Midbrain (tissue), 1 donor: ENCODE measurements at regions not wholly inside any gene's neighbourhood (a gene's known extent, or its start where the extent isn't known, plus 50 kb on each side); places are given as distances from the start of the nearest gene placed in this dataset.

Source experiments
- DNase-seq: peaks from one replicate; lab custom pipeline; 2025; lab: John Stamatoyannopoulos, UW

DNA sequence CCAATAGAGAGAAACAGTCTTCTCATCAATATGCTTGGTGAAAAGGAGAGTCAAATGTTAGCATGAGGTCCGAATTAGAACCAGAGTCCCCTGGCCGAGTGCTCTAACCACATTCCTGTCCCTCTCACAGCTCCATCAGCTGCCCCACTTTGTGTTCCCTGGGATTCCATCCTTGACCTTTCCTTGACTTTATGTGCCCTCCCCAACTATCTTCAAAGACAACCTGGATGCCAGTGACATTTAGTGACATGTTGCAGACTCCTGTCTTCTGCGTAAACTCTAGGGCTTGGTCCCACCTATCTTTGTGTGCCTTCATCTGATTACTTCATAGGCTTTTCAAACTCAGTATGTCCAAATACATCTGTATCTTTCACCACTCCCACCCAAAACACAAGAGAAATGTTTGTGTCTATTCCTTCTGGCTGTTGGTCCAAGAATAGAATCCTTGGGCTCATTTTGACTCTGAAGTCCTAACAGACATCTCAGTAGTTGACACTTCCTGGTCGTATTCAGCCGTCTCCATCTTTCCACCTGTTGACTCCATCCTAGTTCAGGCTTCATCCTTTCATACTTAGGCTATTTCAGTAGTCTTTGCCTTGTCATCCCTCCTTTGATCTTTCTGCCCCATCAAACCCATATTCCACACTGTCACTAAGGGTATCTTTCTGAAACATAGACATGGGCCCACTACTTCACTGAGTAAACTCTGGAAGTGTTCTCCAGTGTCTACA lies 101.4 kb upstream of the CD180 start:
- DNase-seq = no peak

DNA sequence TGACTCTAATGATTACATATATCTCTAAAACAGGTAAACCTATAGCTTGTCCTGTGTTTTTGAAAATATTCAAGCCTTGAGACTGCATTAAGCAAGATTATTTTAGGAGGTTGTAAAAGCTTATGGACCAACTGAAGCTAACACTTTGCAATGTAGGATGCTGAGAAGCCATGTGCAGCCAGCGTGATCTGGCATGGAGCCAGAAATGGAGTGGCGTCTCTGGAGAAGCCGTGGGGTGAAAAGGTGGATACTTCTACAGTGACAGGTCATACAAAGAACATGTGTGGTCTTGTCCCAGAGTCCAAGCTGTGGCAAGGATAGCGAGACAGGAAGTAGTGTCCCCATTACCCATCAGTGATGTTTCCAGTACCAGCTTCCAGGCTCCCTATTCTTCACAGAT lies 100.8 kb upstream of the CD180 start:
- no peak for DNase-seq

DNA sequence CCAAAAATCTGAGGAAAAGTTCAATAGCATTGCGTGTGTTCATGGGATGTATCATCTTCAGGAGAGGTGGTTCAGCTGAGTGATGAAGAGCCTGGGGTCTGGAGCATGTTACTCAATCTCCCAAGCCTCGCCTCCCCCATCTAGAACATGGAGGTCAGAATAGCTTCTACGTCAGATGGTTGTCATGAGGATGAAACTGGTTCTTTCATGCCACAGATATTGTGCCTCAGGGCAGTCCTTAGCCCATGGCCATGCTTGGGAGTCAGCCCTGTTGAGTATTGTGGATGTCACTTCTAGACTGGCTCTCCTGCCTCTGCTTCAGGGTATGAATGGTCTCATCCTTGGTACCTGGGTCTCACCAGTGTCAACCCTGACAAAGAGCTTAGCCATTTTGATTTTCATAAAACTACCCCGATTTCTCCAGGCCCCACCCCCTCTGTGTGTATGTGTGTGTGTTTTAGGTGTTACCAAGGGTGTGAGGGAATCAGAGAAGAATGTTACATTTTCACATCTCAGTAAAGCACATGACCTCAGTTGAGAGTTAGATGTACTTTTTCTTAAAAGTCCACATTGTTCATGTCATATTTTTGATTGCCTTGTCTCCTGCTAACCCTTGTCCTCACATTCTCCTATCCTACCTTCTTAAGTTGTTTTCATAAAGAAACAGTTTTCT lies 97.8 kb upstream of the CD180 start:
- DNase-seq = no peak

DNA sequence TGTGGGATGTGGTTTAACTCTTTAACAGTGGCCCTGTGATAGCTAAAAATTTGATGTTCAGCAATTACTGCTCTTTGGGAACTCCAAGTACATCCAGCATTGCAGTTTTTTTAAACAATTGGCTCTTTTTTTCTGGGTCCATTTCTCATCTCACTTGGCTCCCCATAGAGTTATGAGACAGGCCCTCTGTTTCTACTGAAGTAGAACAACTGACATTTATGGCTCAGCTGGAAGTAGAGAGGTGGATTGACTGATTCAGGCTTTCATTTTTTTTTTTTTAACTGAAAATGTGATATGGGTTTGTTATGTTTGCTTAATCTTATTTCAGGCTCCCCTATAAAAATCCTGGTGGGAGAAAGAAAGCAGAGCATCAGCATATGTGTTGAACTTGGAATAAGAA lies 96.6 kb upstream of the CD180 start:
- DNase-seq = peak; percentile 60

DNA sequence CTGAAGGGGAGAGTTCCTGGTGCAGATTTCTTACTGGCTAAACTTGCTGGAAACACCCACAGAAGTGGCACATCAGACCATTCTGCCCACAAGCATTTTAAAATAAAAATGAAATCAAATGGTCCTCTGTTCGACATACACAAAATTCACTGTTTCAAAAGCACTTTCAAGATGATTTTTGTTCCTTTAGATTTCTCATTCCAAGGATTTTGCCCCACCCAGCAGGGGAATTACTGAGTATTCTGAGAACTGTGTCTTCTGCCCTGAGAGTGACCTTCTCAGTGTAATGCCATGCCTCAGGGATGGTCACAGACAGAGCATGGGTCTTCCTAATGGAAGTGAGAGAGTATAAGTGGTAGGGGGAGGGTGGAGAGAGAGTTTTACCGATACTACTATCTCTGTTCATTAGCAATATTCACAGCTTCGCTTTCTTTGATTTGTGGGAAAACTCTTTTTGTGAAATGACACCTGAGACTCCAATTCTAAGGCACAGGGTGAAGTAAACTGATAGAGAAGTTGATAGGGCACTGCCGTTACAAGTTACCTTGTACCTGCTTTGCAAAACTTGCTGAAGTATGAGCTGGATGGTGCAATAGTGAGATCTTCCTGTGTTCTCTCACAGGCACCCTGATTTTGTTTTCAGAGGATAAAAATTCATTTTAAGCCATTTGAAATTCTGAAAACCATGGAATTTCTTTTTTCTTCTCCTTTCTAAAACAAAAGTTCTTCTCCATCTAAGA lies 95.8 kb upstream of the CD180 start:
- peak; percentile 42 for DNase-seq

DNA sequence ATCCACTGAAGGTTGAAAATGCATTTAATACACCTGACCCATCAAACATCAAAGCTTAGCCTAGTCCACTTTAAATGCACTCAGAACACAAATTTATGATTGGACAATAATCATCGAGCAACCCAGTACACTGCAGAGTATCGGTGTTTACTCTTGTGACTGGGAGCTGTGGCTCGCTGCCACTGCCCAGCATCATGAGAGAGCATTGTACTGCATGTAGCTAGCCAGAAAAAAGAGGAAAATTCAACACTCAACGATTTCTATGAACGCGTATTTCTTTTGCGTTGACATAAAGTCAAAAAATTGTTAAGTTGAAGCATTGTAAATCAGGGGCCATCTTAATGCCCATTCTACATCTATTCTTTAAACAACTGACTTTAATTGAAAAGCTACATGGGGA lies 95.1 kb upstream of the CD180 start:
- DNase-seq = peak; percentile 83

DNA sequence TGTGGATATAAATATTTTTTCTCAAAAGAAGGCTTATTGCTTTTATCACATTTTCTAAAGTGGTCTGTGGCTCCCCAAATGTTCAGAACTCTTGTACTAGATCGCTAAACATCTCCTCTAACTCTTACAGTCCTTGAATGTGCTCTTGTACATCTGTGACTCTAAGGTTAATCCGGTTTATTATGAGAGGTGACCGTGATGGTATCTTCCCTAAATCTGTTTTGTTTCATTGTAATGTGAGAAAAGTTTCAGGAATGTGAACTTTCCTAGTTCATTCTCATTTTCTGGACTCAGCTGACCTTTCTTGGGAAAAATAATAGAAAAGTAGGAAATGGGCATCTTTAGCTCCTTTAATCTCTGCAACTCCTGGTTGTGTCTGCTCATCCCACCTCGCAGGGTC lies 94.5 kb upstream of the CD180 start:
- DNase-seq = peak; percentile 62

DNA sequence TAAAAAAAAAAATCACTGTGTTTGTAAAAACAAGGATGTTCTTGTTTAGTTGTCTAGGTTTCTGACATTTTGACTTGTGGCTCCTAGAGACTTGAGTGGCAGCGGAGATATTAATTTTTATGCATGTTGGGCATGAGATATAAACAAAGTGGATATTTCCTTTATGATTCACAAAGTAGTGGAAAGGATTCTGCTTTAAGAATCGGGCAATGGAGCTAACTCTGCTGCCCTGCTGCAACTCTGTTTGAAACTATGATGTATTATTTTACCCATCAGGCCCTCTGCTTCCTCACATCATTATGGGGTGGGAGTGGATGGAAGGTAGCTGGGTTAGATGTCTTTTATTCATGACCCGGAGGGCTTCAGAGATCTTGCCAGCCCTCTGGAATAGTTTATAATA lies 94.1 kb upstream of the CD180 start:
- DNase-seq = no peak

DNA sequence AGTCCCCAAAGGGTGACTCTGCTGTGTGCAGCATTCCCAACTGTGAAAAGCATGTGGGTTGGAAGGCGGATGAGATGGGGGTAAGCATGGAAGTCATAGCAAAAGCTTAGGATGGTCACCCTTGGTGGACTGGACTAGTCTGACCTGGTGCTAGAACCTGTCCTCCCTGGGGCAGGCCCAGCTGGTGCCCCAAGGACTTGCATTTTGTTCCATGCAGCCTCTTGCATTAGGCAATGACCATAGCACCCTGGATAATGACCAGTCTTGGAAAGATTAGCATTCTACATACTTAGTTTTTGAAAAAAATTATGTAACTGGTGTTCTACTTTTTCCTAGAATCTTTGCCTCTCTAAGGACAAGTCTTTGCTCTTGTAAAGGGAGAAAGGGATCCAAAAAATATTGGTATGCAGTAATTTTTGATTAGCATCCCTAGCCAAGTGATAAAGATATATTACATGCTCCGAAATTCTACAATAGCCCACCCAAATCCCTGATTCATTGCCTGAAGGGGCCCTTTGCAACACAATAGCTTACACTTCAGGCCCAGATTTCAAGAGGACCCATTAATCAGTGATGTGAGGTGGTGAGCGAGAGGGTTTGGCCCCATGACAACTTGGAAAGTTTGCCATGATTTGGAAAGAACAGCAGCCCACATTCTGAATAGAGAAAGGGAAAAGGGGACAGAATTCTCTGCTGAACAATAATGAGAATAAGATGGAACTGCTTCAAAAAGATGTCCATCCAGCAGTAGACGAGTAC lies 93.3 kb upstream of the CD180 start:
- peak; percentile 26 for DNase-seq

DNA sequence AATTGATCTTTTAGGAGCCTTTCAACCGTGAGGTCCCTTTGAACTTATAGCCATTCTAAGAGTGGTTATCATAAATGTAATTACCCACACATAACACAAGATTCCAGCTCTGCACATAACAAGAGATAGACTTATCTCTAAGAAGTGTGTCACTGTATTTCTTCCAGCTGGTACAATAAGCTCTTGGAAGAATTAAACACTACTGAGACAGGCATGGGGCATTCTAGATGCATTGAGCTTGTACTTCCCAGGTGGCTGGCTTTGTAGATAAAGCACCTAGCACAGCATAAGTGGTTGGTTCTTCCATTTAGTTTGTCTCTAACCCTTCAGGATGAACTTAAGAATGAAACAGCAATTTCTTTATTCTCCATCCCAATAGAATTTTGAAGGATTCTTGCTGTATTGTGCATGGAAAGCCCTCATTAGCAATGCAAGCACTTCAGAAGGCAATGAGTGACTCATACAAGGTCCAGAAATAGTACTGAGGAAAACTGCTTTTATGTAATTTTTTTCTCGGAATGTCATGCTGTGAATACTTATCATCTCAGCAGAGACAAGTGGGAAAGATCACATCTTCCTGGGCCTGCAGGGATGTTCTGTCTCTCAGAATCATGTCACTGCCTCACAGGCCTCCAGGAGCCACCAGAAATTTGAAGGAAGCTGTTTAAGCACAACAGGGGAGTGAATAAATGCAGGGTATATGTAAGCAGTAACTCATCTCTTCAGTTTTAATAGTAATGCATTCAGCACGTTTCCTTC lies 91.1 kb upstream of the CD180 start:
- DNase-seq = no peak

DNA sequence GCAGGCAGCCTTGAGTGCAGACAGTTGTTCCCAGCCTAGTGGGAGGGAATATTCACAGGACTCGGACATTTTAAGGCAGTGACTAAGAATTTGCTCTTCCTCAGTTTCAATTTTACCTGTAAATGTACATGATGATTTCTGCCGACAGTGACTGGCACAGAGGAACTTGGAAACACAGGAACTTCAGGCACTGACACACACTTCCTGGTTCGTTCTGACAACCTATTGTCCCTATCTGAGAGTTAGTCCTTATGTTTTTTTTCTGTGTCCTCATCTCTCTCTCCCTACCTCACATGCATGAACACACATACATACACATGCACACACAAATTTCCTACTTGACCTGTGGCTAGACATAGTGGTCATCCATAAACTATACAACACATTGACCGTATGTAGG lies 89.4 kb upstream of the CD180 start:
- DNase-seq = no peak

DNA sequence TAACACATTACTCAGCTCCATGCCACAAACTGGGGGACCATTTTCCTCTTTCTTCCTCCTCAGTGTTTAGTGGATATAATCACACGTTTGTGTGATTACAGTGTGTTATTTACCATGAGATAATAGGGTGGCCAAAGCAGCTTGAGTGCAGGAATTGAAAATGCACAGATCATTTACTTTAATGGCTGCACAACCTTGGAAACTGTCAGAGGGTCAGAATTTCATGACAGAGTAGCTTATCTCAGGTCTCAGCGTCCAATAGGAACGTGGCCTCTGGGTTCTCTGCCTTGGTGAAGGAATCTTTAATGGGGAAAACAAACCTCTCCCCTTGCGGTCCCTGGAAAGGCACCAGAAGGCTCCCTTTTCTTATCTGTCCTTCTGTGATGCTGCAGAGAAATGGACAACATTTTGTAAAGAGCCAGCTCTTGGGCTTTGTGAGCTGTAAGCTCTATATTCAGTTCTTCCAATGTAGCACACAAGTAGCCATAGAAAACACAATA lies 87.4 kb upstream of the CD180 start:
- DNase-seq = peak; percentile 59

DNA sequence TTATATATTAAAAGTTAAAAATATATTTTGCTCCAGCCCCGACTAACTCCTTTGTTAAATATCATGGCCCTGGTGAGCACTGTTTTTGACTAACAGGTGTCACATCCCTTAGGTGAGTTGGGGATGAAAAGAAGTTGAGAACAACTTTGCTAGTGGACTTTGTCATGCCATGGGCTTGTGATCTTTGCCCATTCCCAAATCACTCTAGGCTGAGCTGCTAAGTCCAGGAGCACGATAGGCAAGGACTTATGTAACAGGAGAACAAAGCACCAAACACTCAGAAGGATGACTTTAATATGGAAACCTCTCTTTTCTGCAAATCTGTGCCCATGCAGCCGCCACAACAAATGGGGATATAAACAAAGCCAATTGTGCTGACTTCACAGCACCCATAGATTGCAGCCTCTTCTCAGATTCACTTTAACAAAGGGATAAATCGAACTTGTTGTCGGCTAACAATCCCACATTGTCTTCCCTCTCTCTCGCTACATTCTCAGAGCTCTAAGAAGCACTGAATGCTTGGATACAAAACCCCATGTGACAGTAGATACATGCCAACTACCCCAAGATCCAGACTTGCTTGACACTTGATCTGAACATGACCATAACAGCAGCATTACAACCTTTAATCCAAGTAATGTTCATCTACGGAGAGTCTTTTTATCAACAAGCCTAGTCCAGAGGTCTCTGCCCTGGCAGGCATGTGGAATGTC lies 86.8 kb upstream of the CD180 start:
- DNase-seq = peak; percentile 89

DNA sequence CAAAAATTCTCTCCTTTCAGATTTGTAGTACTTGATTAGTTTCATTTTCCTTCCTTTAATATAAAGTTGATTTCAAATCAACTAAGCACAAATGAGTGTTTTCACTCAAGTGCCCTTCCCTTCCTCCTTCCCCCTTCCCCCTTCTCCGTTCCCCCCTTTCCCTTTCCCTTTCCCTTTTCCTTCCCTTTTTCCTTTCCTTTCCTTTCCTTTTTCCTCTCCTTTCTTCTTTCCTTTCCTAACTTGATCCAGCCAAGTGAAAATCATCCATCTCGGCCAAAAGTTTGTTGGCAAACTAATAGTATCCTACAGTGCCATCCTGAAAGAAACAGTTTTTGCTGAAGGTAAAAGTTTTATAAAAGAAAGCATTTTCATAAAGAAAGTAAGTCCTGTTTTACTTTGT lies 85.3 kb upstream of the CD180 start:
- no peak for DNase-seq

DNA sequence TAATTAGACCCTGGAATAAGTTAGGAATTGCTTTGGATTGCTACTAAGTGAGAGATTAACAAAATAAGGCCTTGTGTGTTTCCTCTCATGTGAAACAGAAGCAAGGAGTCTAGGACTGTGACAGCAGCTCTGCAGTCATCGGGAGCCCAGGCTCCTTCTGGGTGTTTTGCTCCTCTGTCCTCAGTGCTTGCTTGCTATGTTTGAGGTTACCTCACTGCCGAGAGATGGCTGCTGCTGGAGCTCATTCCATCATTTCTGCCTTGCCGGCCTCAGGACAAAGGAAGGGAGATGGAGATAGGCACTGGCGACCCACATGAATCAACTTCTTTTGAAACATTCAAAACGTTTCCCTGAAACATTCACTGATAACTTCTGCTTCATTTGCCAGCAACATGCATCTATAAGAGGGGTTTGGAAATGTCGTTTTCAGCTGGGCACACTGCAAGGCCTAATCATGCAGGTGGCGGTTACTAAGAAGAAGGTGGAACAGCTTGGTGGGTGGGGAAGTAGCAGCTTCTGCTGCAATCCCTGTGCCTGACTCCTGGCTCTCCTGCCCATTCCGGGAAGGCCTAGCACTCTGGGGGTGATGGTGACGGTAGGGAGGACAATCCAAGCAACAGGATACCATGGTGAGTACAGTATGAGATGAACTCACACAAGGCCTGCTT lies 77.2 kb upstream of the CD180 start:
- DNase-seq = no peak

DNA sequence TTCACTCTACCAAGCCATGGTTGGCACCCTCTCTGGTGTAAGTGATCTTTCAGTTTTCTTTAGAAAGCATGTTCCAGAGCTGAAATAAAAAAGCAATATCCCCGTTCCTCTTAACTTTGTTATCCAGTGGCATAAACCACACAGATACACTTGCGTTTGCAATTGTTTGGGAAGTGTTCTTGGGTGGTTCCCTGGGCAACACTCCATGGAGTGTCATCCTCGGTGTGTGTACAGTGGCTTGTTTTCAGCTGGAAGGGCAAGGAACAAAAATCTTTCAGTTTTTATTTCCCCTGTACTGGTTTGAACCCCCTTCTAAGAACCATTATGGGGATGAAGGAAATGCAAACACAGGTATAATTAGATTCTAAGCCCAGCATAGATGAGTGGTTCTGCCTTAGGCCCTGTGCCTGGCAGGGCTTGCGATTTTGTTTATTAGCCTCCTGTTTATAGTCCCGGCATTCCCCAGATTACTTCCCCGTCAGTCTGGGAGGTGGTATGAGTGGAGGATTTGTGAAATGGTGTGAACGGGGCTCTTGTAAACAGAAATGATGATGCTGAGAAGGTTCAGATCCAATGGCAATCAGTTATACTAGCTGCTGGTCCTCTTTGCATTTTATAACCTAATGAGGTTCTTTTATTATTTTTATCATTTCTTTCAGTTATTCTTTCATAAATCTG lies 76.0 kb upstream of the CD180 start:
- no peak for DNase-seq

DNA sequence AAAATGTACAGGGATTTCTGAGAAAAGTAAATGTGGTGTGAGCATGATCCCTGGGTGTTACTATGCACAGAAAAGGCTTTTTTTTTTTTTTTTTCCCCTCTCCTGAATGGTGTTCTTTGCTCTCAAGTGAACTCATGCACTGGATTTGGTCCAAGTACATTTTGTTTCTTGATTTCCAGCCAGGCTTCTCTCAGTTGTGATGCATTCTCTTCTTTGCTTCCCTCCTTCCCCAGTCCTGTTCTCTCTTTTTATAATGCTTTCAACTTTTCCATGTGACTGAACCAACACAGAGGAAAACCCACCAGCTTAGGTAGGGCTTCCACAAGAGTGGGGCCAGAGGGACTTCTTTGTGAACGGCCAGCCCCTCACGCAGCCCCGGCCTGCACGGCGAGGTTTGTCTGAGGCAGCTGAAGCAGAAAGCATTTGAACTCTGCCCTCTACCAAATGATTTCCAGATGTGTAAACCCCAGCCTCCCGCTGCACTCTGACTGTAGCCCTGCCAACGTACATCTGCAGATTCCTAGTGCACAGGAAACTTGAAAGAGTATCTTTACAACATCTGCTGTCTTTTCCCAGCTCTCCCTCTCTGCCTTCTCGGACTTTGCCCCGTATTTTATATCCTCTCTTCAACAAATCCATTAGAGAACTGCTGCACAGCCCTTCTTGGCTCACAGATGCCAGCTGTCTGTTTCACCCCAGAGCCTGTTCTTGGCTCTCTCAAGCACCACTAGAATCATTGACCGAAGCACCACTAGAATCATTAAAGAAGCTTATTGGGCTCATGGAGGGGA lies 71.8 kb upstream of the CD180 start:
- DNase-seq = peak; percentile 92

DNA sequence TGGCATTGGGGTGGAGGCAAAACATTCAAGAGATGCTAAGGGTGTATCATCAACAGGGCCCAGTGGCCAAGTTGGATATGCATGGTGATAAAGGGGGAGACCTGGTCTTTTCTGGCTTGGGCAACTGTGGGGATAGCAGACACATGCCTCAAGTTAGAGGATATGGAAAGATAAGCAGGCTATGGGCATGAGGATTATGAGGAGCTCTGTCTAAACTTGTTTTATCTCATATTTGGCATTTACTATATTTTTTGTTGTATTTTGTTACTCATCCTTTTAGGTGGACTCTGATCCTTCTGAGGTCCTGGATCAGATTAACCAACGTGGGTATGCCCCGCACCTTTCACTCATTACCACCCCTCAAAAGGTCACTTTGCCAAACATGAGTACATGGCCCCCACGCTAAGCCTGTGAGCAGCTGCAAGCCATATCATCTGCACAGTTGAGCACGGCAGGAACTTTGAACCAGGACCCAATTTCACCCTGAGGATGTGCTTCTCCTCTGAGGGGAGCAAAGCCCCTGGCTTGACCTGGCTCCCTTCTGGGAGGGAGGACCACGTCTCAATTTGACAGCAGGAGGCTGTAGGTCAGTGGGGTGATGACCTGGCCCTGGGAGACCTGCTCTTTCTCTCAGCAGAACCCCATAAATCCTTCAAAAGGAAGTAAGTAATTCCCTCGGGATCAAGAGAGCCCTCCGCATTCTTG lies 71.1 kb upstream of the CD180 start:
- DNase-seq = no peak
